KMS-11 (cell line): ENCODE measurements at regions not wholly inside any gene's neighbourhood (a gene's known extent, or its start where the extent isn't known, plus 50 kb on each side); places are given as distances from the start of the nearest gene placed in this dataset.

ENCODE experiments used
- H2AFZ ChIP-seq: fragments of 200-600 bp; sonication (generic); 2 replicates; pipeline ENCODE4 v1.6.1; 2016; ENCODE audit warnings: antibody characterized with exemption, mixed run types, low read depth
- H3K27ac ChIP-seq: fragments of 200-600 bp; sonication (generic); 2 replicates; pipeline ENCODE4 v1.6.1; 2016; ENCODE audit warnings: mild to moderate bottlenecking, mixed run types
- H3K27me3 ChIP-seq: fragments of 200-600 bp; sonication (generic); 2 replicates; pipeline ENCODE4 v1.6.1; 2017; ENCODE audit warnings: mild to moderate bottlenecking, low read depth, mixed run types, moderate library complexity; ENCODE audit not compliant: insufficient read depth
- H3K36me3 ChIP-seq: fragments of 200-600 bp; sonication (generic); 2 replicates; pipeline ENCODE4 v1.6.1; 2017; ENCODE audit warnings: mild to moderate bottlenecking, mixed run types; ENCODE audit not compliant: insufficient read depth
- H3K4me1 ChIP-seq: fragments of 200-600 bp; sonication (generic); 2 replicates; pipeline ENCODE4 v1.6.1; 2016; ENCODE audit warnings: mild to moderate bottlenecking, low read depth, mixed run types; ENCODE audit not compliant: poor library complexity, severe bottlenecking
- H3K4me2 ChIP-seq: fragments of 200-600 bp; sonication (generic); 2 replicates; pipeline ENCODE4 v1.7.0; 2016; ENCODE audit warnings: mild to moderate bottlenecking, mixed run types
- H3K4me3 ChIP-seq: fragments of 200-600 bp; sonication (generic); IDR thresholded peaks from 2 replicates; pipeline ENCODE4 v1.6.1; 2017; ENCODE audit warnings: low read depth, low read length, mixed read lengths; ENCODE audit not compliant: insufficient read depth
- H3K79me2 ChIP-seq: fragments of 200-600 bp; sonication (generic); 2 replicates; pipeline ENCODE4 v1.6.1; 2016; ENCODE audit warnings: low read depth, mixed run types; ENCODE audit not compliant: insufficient read depth
- H3K9ac ChIP-seq: fragments of 200-600 bp; sonication (generic); 2 replicates; pipeline ENCODE4 v1.6.1; 2016; ENCODE audit warnings: mild to moderate bottlenecking, mixed run types
- H4K20me1 ChIP-seq: fragments of 200-600 bp; sonication (generic); 2 replicates; pipeline ENCODE4 v1.6.1; 2016; ENCODE audit warnings: mild to moderate bottlenecking, mixed run types; ENCODE audit not compliant: insufficient read depth
- CTCF ChIP-seq: fragments of 200-600 bp; sonication (generic); conservative IDR thresholded peaks from 2 replicates; pipeline ENCODE4 v1.6.1; 2017; ENCODE audit warnings: low read depth, mild to moderate bottlenecking, antibody characterized with exemption, low read length, moderate library complexity, mixed read lengths

- Histone ChIP-seq H3K9ac (no peak overlapping the region), H4K20me1 (no peaks in the 10 kb centered on the region), H3K27ac (no peak overlapping the region), H3K4me1 (no peaks in the 10 kb centered on the region), H3K4me3 (no peak overlapping the region), H3K27me3 (no peaks in the 10 kb centered on the region), H2AFZ (no peak overlapping the region), H3K79me2 (no peaks in the 10 kb centered on the region), H3K4me2 (no peak overlapping the region), H3K36me3 (no peaks in the 10 kb centered on the region)
- no peak for TF ChIP-seq CTCF
Observed at GRCh38 chr16:48970216-48970615, 311.4 kb downstream of the CBLN1 start.

GRCh38 chr16:48969611-48970010, 312.0 kb downstream of the CBLN1 start:
- no peaks in the 10 kb centered on the region for H4K20me1 ChIP-seq
- no peak overlapping the region for H3K4me3 ChIP-seq
- no peaks in the 10 kb centered on the region for H3K4me1 ChIP-seq
- H3K79me2 ChIP-seq: no peaks in the 10 kb centered on the region
- no peak overlapping the region for H3K9ac ChIP-seq
- TF ChIP-seq CTCF: no peak
- no peak overlapping the region for H2AFZ ChIP-seq
- no peaks in the 10 kb centered on the region for H3K36me3 ChIP-seq
- H3K27ac ChIP-seq: no peak overlapping the region
- no peak overlapping the region for H3K4me2 ChIP-seq
- no peaks in the 10 kb centered on the region for H3K27me3 ChIP-seq

- Histone ChIP-seq H3K9ac (no peak overlapping the region), H3K79me2 (no peaks in the 10 kb centered on the region), H3K4me1 (no peaks in the 10 kb centered on the region), H3K4me3 (no peak overlapping the region), H2AFZ (no peak overlapping the region), H3K27ac (no peak overlapping the region), H3K27me3 (no peaks in the 10 kb centered on the region), H3K36me3 (no peaks in the 10 kb centered on the region), H4K20me1 (no peaks in the 10 kb centered on the region), H3K4me2 (no peak overlapping the region)
- no peak for TF ChIP-seq CTCF
Observed at GRCh38 chr16:48965386-48965785, 316.3 kb downstream of the CBLN1 start.

GRCh38 chr16:48963901-48964615, 317.6 kb downstream of the CBLN1 start:
- H3K79me2 ChIP-seq: no peaks in the 10 kb centered on the region
- H3K9ac ChIP-seq: no peak overlapping the region
- H3K36me3 ChIP-seq: no peaks in the 10 kb centered on the region
- no peaks in the 10 kb centered on the region for H4K20me1 ChIP-seq
- H3K27ac ChIP-seq: no peak overlapping the region
- TF ChIP-seq CTCF: no peak
- no peak overlapping the region for H2AFZ ChIP-seq
- H3K4me1 ChIP-seq: no peaks in the 10 kb centered on the region
- H3K4me2 ChIP-seq: no peak overlapping the region
- H3K27me3 ChIP-seq: no peaks in the 10 kb centered on the region
- H3K4me3 ChIP-seq: no peak overlapping the region
